ENCODE measurements at regions not wholly inside any gene's neighbourhood (a gene's known extent, or its start where the extent isn't known, plus 50 kb on each side); places are given as distances from the start of the nearest gene placed in this dataset.

DNA sequence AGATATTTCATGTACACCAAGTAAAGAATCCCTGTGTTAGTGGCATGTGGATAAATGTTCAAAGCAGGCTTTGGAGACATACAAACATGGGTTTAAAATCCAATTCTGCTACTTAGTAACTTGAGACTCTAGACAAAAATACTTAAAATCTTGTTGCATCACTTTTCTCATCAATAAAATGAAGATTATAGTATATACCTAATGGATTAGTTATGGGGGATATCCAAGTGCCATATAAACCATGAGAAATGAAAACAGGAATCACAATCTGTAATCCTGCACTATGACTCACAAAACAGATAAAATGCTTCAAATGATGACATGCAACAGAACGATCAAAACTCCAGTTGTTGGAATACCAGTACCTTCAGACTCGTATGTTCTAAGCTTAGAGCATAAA is 496.0 kb upstream of the RGMA start:
- TF ChIP-seq, protein P1, sequence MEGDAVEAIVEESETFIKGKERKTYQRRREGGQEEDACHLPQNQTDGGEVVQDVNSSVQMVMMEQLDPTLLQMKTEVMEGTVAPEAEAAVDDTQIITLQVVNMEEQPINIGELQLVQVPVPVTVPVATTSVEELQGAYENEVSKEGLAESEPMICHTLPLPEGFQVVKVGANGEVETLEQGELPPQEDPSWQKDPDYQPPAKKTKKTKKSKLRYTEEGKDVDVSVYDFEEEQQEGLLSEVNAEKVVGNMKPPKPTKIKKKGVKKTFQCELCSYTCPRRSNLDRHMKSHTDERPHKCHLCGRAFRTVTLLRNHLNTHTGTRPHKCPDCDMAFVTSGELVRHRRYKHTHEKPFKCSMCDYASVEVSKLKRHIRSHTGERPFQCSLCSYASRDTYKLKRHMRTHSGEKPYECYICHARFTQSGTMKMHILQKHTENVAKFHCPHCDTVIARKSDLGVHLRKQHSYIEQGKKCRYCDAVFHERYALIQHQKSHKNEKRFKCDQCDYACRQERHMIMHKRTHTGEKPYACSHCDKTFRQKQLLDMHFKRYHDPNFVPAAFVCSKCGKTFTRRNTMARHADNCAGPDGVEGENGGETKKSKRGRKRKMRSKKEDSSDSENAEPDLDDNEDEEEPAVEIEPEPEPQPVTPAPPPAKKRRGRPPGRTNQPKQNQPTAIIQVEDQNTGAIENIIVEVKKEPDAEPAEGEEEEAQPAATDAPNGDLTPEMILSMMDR (conservative IDR thresholded peaks at IDR 0.05; ENCODE audit: low read length) = no peak
- TF ChIP-seq EZH2phosphoT487 (IDR thresholded peaks at IDR 0.05; ENCODE audit: borderline replicate concordance) = no peak

All from Loucy (cell line).